T1000 (cell line): ENCODE measurements at regions not wholly inside any gene's neighbourhood (a gene's known extent, or its start where the extent isn't known, plus 50 kb on each side); places are given as distances from the start of the nearest gene placed in this dataset.

ENCODE experiments used
- DNase-seq: peaks from one replicate; lab custom pipeline; 2025; ENCODE audit warnings: mixed read lengths; lab: John Stamatoyannopoulos, UW

GRCh38 chr9:129285979-129286772 lies 108.1 kb upstream of the IER5L start:
- DNase-seq = no peak

DNA sequence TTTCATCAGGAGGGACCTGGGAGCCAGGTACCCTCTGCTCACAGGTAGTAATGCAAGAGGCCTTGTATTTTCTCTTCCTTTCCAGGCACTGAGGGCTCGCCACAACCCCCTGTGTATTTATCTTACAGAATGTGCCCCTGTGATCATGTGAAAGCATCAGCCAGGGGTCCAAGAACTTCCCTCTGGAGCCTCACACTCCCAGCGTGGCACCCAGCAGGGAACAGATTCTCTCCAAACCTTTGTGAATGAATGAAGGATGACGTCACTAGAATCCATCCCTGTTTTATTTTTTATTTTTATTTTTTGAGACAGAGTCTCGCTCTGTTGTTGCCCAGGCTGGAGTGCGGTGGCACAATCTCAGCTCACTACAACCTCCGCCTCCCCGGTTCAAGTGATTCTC lies 107.3 kb upstream of the IER5L start:
- DNase-seq = no peak

DNA sequence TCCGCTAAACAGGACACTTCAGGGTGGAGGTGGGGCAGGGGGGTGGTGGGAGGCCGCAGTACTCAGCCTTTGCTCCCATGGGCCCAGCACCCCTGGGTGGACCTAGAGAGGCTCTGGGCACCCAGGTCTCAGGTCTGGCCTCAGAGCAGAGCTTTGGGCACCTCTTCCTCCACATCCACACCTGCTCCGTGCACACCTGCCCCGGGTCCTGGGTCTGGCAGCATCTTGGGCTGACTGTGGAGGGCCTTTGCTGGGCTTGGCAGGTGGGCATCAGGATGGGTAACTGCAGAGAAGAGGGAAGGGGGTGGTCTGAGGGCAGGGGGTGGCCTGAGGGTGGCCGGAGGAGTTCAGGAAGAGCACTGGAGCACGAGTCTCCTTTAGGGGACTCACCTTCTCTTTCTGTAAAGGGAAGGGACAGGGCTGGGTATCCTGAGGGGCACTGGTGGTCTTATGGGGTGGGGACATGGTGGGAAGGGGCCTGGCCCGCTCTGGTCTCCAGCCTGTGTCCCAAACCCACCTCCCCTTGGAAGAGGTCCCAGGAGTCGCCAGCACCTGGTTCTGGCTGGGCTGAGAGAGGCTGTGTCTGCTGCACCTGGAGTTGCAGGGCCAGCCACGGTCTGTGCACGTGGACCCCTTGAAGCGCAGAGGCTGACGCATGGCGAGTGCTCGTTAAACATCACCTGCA lies 106.7 kb upstream of the IER5L start:
- no peak for DNase-seq

- no peak for DNase-seq
Measured at GRCh38 chr9:129283705-129284606, 105.9 kb upstream of the IER5L start.

DNA sequence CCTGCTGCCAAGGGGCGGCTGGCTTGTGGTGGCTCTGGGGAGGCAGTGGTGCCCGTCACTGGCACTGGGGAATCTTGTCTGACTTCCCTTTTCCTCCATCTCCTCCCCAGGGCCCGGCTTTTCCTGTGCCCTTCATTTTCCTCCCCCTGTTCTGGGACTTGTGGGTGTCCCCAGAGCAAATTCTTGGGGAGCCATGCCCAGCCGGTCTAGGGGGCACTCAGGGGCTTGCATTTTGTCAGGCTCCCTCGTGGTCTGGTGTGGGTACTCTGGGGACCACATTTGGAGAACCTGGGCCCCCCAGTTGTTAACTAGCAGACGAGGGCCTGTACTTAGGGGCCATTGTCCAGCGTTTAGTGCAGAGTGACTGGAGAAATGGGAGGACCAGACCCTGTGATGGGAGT lies 105.2 kb upstream of the IER5L start:
- DNase-seq = no peak

DNA sequence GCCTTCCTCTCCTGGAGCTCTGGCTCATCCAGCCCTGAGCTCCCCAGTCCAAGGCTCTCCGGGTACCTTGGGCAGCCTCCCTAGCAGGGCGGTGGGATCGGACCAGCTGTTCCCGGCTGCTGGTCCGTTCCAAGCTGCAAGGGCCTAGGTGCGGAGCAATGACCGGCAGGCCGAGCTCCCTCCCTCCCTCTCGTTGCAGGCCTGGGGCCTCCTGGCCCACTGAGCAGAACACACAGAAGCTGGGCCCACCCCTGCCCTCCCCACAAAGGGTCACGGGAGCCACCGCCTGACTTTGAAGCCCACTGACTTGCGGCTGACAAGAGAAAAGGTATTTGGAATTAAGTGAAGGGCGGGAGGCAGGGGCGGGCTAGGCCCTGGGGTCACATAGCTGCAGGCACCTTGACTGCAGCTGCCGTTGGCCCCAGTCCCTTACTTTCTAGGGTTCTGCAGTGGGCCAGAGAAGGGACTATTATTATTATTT lies 104.7 kb upstream of the IER5L start:
- DNase-seq = no peak

DNA sequence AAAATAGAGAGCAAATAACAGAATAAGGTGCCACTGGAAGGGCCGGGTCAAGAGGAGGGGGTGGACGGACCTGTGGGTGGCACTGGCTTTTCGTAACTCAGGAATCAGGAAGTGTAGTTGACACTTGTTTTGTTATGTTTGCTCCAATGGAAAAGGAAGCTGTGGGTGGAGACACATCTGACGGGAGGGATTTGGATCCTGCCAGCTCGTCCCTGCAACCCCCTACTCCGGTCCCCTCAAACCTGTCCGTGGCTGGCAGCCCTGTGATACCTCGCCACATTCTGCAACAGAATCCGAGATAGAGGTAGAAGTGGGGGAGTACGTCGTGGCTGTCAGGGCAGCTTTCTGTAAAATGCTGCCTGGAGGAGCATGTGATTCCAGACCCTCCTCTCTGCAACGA lies 104.2 kb upstream of the IER5L start:
- DNase-seq = no peak

- DNase-seq = no peak
Measured at GRCh38 chr9:129281506-129282145, 103.6 kb upstream of the IER5L start.

DNA sequence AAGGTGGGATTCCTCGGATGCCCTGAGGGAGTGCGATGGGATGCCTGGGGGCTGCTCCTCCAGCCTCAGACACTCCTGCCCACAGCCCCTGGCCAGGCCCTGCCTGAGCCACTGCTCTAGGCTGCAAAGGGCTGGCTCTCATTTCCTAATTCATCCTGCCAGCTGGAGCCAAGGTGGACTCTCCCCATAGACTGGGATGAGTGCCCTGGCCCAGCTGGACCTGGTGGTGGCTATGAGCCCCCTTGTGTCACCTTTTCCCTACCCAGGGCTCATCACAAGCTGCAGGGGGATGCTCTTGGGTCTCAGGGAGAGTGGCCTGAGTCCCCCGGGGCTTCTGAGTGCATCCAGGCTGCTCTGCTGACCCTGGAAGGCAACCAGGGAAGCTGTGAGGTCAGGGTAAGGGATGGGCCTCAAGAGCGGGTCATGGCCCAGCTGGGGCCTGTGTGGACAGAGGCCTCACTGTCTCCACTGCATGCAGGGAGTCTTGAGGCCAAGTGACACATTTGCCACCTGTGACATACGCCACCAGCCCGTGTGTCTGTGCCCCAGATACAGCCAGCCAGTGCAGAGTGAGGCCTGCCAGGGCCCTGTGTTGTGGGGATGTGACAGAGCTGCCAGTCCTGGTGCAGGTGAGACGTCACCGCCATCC lies 102.7 kb upstream of the IER5L start:
- no peak for DNase-seq

DNA sequence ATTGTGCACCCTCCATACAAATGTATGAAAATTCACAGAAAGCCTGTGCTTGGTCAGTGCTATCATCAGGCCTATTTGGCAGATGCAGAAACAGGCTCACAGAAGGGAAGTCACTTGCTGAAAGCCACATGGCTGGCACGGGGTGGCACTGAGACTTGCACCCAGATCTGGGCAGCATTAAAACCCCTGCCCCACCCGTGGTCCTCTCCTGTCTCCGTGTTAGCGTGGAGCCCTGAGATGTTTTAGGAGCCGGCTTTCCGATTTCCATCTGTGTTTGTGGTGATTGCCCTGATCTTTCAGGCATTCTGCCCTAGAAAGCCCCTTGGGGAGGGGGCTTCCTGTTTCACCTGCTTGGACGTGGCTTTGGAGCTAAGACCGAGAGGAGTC lies 102.2 kb upstream of the IER5L start:
- no peak for DNase-seq

DNA sequence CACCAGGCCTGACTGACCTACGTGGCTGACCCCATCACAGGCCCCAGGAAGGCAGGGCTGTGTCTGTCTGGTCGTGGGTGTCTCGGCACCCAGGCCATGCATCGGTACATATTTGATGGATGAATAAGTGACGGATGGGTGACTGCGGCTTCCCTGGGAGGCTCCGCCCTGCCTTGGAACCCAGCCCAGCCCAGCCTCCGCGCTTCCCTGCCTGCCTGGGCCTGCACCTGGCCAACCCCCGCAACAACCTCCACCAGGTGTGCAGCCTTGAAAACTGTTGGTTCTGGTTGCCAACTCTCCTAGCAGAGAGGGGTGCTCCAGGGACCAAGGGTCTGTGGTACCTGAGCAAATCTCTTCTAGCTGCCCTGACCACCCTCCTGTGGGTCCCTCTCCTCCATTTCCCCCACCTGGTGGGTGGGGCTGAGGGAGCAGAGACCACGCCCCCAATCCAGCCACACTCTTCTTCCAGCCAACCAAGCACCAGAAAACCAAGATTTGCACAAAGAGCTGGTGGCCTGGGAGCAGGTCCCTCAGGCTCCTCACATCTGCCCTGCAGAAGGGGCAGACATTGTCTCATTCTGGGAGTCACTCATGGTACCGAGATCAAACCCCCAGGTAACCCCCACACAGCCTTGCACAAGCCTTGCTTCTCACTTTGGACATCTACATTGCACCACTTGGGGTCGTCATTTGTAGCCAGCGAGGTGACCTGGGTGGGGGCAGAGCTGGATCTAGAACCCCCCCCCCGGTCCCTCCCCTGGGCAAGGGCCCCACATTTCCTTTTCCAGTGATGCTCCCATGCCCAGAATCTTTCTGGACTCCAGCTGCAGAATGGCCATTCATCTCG lies 100.6 kb upstream of the IER5L start:
- DNase-seq = no peak

DNA sequence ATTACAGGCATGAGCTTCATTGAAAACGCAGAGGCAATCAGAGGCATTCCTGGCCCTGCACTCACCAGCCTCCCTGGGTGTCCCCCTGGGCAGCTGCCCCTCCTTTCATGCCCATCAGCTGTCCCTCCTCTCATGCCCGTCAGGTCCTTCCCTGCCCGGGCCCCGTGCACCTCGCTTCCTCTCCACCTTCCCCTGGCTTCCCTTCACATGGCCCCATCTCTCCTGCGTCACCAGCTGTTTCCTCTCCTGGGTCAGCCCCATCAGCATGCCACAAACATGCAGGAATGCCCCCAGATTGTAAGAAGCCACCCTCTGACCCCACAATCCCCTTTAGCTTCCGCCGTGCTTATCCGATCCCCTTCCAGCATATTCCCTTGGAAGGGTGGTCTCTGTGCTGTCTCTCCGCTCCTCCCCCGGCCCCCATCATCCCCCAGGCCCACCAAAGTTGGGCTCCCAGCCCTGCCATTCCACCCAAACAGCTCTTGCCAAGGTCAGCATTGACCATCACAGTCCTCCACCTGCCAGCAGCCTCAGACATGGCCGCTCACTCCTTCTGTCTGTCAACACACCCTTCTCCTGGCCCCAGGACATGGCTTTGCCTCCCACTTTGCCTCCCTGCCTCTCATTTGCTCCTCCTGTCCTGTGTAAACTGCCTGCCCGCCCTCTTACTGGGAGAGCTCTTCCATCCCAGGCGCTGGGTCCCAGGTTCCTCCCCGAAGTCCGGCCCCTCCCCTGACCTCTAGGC lies 98.6 kb upstream of the IER5L start:
- no peak for DNase-seq

DNA sequence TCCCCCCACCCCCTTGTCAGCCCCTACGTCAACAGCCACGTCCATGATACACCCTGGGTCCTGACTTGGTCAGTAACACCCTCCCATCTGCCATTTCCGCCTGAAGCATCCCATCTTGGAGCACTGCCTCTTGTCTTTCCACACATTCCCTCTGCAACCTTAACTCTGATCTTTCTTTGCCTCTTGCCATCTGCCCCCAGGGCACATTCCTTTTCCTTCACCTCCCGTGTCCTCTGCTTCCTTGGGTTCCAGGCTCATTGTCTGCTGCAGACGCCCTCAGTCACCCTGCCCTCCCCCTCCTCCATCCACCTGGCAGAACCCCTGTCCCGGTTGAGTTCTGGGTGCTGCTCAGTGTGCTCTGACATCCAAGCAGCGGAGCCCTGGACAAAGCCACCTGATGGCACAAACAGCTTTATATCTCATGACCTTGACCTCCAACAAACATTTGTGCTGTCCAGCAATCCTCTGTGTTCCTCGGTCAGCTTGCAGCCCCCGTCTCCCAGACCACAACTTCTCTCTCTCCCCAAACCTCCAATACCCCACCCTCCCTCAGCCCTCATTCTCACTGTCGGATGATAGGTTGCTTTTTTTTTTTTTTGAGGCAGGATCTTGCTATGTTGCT lies 97.7 kb upstream of the IER5L start:
- no peak for DNase-seq

DNA sequence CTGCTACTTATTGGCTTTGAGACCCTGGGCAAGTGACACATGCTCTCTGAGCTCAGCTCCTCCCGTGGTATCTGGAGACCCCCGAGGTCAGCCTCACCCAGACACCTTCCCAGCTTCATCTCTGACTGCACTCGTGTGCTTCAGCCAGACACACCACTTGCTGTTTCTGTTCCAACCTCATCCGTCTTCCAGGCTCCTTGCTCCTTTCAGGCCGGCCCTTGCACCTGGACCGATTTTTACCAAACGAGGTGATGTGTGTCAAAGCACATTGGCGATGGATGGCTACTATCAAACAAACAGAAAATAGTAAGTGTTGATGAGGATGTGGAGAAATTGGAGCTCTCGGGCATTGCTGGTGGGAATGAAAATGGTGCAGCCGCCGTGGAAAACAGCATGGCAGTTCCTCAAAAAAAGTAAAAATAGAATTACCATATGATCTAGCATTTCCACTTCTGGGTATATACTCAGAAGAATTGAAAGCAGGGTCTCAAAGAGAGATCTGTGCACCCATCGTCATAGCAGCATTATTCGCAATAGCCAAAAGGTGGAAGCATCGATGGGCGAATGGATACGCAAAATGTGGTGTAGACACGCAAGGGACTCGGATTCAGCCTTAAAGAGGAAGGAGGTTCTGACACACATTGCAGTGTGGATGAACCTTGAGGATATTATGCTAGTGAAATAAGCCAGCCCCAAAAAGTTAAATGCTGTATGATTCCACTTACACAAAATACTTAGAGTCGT lies 96.1 kb upstream of the IER5L start:
- DNase-seq = no peak

GRCh38 chr9:129273136-129273895 lies 95.3 kb upstream of the IER5L start:
- DNase-seq = no peak

DNA sequence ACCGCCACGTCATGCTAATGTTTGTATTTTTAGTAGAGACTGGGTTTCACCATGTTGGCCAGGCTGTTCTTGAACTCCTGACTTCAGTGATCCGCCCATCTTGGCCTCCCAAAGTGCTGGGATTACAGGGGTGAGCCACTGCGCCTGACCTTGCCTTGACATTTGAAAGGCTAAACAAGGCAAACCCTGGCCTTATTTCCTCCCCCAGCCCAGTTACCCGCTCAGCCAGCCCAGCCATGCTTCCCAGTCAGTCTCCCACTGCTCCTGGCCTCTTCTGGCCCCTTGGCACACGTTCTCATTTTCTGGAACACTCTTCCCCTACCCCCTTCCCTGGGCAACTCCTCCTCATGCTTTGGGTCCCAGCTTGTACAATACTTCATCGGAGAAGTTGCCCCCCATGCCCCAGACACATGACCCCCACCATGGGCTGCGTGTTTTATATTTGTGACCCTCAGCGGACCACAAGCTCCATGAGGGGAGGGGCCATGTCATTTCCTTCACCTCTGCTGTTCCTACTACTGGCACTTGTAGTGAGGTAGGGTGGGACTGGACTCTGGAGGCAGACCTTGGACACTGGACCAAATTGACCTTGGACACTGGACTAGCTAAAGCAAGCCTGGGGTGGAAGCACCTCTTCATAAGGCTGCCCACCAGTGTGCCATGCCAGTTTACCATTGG lies 94.4 kb upstream of the IER5L start:
- no peak for DNase-seq

- DNase-seq = no peak
Measured at GRCh38 chr9:129270903-129271431, 92.9 kb upstream of the IER5L start.
